Prostate gland (tissue), 2 donors: ENCODE measurements at regions not wholly inside any gene's neighbourhood (a gene's known extent, or its start where the extent isn't known, plus 50 kb on each side); places are given as distances from the start of the nearest gene placed in this dataset.

Experiments
- CTCF ChIP-seq, 4 experiments: fragments of 200-600 bp in 2 of 4; fragments of 450-650 bp in 2 of 4; sonication (generic) in 2 of 4; IDR thresholded peaks; 1 replicate in 3 of 4; 2 replicates in 1 of 4; pipeline ENCODE4 v1.5.1; 2016 to 2019; ENCODE audit warnings: antibody characterized with exemption in 4 of 4, mild to moderate bottlenecking in 2 of 4, moderate library complexity in 2 of 4
- POLR2A ChIP-seq: fragments of 450-650 bp; IDR thresholded peaks from one replicate; pipeline ENCODE4 v1.6.1; 2016; ENCODE audit warnings: antibody characterized with exemption, mild to moderate bottlenecking

GRCh38 chr2:59389240-59389639 lies 1148.1 kb upstream of the FANCL start:
- no peak for TF ChIP-seq CTCF (IDR thresholded peaks at IDR 0.05)
- no peak for TF ChIP-seq POLR2A
